ENCODE measurements at regions not wholly inside any gene's neighbourhood (a gene's known extent, or its start where the extent isn't known, plus 50 kb on each side); places are given as distances from the start of the nearest gene placed in this dataset.
A peak's percentile ranks its signal among the peaks of the same experiment; 100 is the strongest.
"Not testable (repeated sequence)": the region's sequence is repeated elsewhere in the genome, so short reads cannot be mapped to it uniquely, and the experiment has no call there.

- DNase-seq (ENCODE audit: low spot score) = no peak
These were observed 91.2 kb downstream of the RCHY1 start for GRCh38 chr4:75422998-75423397.

- DNase-seq (ENCODE audit: low spot score) = no peak
These were observed 101.5 kb downstream of the RCHY1 start for GRCh38 chr4:75412746-75413145.

DNA sequence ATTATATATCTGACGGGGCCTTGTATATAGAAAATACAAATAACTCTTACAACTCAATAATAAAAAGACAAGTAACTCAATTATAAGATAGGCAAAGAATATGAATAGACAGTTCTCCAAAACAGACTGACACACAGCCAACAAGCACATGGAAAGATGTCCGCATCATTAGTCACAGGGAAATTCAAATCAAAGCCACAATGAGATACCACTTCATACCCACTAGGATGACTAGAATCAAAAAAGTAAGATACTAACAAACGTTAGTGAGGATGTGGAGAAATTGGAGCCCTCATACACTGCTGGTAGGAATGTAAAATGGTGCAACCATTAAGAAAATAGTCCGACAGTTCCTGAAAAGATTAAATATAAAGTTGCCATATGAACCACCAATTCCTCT, 115.7 kb downstream of the RCHY1 start:
- no peak for DNase-seq (ENCODE audit: low spot score)

DNA sequence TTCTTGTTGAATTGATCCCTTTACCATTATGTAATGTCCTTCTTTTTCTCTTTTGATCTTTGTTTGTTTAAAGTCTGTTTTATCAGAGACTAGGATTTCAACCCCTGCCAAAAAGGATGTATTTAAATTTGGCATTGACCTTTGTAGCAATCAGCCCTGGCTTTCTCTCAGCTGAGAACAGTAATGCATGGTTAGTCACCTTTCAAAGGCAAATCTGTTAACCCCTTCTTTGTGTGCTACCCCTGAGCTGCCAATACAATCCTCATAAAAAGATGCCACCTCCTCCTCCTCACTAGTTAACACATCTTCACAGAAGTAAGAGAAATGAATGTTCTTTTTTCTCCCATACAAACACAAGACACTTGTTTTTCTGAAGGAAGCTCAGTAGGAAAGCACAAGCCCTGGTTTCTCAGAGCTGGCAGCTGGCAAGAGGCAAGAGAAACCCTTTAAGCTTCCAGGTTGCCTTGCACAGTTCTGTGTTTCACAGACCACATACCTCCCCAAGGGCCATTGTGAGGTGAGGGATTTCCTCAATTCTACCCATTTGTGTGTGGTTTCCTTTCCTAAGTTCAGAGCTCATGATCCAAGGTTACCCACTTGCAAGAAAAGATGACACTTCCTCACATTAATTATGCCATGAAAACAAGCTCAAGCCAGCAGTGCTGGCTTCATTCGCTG, 122.6 kb downstream of the RCHY1 start:
- DNase-seq (ENCODE audit: low spot score) = no peak

GRCh38 chr4:75386426-75386825, 127.8 kb downstream of the RCHY1 start:
- DNase-seq (ENCODE audit: low spot score) = not testable (repeated sequence)

DNA sequence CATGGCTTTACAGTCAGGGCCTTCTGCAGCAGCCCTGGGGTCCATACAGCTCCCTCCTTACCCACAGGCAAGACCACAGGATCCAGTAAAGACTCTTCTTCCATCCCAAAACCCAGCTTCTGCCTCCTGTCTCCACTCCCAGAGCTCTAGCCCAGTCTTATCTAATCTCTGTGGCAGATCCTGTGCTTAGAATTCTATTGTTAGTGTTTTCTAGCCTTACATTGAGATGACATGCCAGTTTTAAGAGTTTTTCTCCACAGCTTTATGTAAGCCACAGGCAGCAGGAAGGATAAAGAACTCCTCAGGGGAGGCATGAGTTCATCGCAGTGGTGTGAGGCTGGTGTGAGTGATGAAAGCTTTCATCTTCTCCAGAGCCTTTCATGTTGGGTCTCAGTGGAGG, 129.1 kb downstream of the RCHY1 start:
- no peak for DNase-seq (ENCODE audit: low spot score)

GRCh38 chr4:75376543-75376942, 137.7 kb downstream of the RCHY1 start:
- DNase-seq (ENCODE audit: low spot score) = no peak

GRCh38 chr4:75371915-75372314, 142.3 kb downstream of the RCHY1 start:
- no peak for DNase-seq (ENCODE audit: low spot score)

GRCh38 chr4:75370576-75370975, 143.6 kb downstream of the RCHY1 start:
- DNase-seq (ENCODE audit: low spot score) = no peak

- no peak for DNase-seq (ENCODE audit: low spot score)
These were observed 168.8 kb downstream of the RCHY1 start for GRCh38 chr4:75345423-75345822.

GRCh38 chr4:75344915-75345314, 169.3 kb downstream of the RCHY1 start:
- DNase-seq (ENCODE audit: low spot score) = no peak

DNA sequence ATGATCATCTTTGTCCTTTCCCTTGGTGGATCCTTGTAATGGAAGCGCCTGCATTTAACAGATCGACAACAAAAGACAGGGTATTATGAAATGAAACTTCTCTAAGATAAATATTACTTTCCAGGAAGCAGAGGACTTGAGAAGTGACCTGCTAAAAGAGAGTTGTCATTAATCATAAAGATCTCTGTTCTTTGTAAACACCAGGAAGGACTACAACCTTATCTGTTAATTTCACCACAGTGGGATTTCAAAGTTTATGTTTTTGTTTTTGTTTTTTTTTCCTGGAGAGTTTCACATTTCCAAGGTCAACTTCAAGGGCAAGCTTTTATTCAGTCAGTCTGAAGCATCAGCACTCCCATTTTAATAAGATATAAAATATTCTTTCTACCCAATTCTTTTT, 170.9 kb downstream of the RCHY1 start:
- no peak for DNase-seq (ENCODE audit: low spot score)

- DNase-seq (ENCODE audit: low spot score) = no peak
These were observed 173.6 kb downstream of the RCHY1 start for GRCh38 chr4:75340561-75340960.

DNA sequence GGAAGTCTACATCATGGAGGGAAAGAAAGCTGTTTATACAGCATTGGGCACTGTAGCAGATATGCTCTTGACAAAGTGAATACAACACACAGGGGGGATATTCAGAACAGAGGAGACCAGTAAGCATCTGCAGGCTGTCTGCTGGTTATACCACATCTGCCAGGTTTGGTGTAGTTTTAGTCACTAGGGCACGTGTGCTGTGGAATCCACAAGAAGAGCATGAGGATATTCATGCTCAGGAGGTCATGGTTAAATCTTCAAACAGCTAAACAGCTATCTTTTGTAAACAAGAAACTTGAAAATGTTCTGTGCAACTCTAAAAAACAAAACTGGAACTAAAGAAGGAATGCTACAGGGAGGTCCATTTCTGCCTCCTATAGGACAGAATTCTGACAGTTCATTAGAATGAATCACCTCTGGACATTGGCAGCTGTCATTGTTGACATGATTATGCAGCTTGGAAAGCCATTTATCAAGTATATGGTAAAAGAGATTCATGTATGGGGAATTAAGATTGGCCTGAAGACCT, 175.8 kb downstream of the RCHY1 start:
- no peak for DNase-seq (ENCODE audit: low spot score)

DNA sequence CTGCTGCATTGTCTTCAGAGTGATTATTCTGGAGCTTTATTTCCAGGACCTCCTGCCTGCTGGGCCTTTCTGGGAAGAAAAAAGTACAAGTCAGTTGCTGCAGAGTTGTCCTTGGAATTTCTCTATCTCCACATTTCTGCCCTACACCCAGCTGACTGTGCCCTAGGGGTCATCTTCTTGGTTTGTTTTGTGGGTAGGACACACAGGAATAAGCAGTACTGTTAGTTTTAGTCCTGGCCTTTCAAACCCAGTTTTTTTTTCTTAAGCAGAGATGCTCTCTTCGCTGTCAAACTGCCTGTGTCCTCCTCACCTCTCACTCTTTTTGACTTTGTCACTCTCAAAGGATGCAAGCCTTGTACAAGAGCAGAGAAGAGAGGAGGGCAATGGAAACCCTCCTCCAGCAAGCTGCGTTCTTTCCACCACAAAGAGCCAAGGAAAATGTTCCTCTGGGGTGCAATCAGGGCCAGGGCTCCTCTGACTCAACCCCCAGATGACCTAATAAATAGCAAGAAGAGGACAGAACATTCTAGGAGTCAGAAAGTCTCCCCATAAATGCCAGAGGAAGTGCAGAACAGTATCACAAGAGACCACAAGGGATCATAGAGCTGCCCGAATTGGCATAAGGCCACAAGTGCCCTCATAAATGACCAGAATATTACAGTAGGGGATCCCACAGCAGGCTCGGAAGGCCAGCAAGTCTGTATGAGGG, 186.2 kb downstream of the RCHY1 start:
- DNase-seq (ENCODE audit: low spot score) = no peak

DNA sequence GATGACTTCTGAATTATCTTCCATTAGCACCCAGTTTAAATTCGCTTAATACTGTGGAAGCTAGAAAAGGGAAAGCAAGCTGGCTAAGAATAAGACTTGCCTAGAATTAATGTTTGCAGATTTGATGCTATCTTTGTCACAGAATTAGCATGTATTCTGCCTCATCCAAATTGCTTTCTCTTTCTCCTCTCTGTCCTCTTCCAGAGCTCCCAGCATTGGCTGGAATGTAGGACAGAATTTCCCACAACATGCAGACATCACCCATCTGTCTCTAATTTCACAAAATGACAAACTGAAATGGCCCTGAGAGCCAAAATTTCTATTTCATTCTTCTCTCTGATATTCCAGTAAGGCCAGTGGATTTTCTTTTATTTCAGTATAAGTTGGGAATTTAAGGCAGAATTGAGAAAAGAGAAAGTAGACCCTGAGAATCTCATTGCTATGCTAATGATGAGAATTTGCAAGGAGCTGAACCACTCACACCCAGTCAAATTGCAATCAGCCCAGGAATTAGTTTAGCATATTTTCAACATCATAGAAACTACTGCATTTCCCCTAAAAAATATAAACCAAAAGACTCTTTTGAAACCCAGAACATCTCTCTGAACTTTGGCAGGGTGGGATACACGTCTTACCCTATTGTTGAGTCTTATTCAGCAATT, 188.8 kb downstream of the RCHY1 start:
- no peak for DNase-seq (ENCODE audit: low spot score)

DNA sequence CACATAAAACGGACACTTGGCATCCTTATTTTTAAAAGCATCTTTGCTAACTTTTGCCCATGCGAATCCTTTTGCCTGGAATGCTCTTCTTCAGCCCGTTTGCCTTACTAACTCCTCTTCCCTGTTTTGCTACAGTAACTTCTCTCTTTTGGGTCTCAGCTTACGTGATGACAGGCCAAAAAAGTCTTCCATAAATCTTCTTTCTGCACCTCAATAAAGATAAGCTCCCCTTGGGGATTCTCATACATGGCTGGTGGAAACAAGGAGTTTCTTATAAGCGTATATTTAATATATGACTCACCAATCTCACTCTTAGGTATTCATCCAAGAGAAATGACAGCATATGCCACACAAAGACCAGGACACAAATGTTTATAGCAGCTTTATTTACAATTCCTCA, 192.7 kb downstream of the RCHY1 start:
- no peak for DNase-seq (ENCODE audit: low spot score)

- not testable (repeated sequence) for DNase-seq (ENCODE audit: low spot score)
These were observed 196.6 kb downstream of the RCHY1 start for GRCh38 chr4:75317641-75318040.

- no peak for DNase-seq (ENCODE audit: low spot score)
These were observed 206.2 kb downstream of the RCHY1 start for GRCh38 chr4:75308049-75308448.

GRCh38 chr4:75306506-75306905, 207.7 kb downstream of the RCHY1 start:
- no peak for DNase-seq (ENCODE audit: low spot score)

- DNase-seq (ENCODE audit: low spot score) = no peak
These were observed 211.6 kb downstream of the RCHY1 start for GRCh38 chr4:75302648-75303047.

GRCh38 chr4:75289914-75290582, 224.2 kb downstream of the RCHY1 start:
- DNase-seq (ENCODE audit: low spot score) = peak; percentile 27

Measured in kidney tubule cell (primary cell).